Activated B cell treated with CpG ODN at 0.5 μM for 24 hours (primary cell): ENCODE measurements at regions not wholly inside any gene's neighbourhood (a gene's known extent, or its start where the extent isn't known, plus 50 kb on each side); places are given as distances from the start of the nearest gene placed in this dataset.

Source experiments
- ATAC-seq: fragments of 200-7000 bp; cut with Tn5 transposase; one replicate; pipeline ENCODE4 v1.10.0; 2021; ENCODE audit warnings: low read depth, mild to moderate bottlenecking, moderate library complexity
- CTCF ChIA-PET: fragments of 350-600 bp; sonication (Branson Sonifier 250); formaldehyde crosslinking; loops from one replicate; lab custom pipeline; 2021; ENCODE audit warnings: antibody characterized with exemption; lab: Charles Lee
- POLR2A ChIA-PET: fragments of 350-600 bp; sonication (Branson Sonifier 250); formaldehyde crosslinking; loops from one replicate; lab custom pipeline; 2021; ENCODE audit warnings: antibody characterized with exemption; lab: Charles Lee
- DNase-seq: peaks from one replicate; pipeline ENCODE4 v3.0.0; 2022
- H3K27ac Mint-ChIP-seq: one replicate; pipeline ENCODE4 v1.8.0; 2020; ENCODE audit warnings: mixed read lengths
- H3K27me3 Mint-ChIP-seq: one replicate; pipeline ENCODE4 v1.8.0; 2021; ENCODE audit warnings: mixed read lengths
- H3K36me3 Mint-ChIP-seq: one replicate; pipeline ENCODE4 v1.8.0; 2021; ENCODE audit warnings: low read depth, mixed read lengths
- H3K4me1 Mint-ChIP-seq: one replicate; pipeline ENCODE4 v1.8.0; 2021; ENCODE audit warnings: mixed read lengths
- H3K4me3 Mint-ChIP-seq: one replicate; pipeline ENCODE4 v1.8.0; 2020; ENCODE audit warnings: mild to moderate bottlenecking, mixed read lengths
- H3K9me3 Mint-ChIP-seq: one replicate; pipeline ENCODE4 v1.8.0; 2020; ENCODE audit warnings: mixed read lengths
- intact Hi-C: fragments of 100-400 bp; cut with micrococcal nuclease; formaldehyde crosslinking; loops from one replicate; pipeline ENCODE4 v1.15.1; 2024
- TF ChIP-seq, protein P1 (sequence below): fragments of 200-600 bp; IDR thresholded peaks from one replicate; pipeline ENCODE4 v1.8.0; 2022; ENCODE audit warnings: antibody characterized with exemption, mild to moderate bottlenecking

DNA sequence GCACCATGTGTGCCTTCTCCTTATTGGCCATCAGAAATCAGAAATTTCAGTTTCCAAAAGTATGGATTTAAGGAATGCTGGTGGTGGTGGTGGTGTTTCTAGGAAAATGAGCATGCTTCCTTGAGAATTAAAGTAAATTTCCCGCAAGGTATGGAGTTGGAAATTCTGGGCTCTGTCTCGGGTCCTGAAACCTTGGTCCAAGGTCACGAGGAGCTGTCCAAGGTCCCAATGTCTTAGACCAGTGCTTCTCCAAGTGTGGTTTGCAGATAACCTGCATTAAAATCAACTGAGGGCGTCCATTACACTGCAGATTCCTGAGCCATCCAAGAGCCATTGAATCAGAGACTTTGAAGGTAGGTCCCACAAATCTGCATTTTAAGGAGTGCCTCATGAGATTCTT, 210.9 kb upstream of the PKDCC start:
- H3K9me3 Mint-ChIP-seq = no peaks in the 10 kb centered on the region
- CTCF ChIA-PET = interaction anchor here (1.2 kb wide), 1 partner anchor 42 kb away, joined by 3 read pairs; no protein-coding TSS in a partner anchor
- no peak for DNase-seq
- POLR2A ChIA-PET = no interaction called here
- H3K27me3 Mint-ChIP-seq = peaks cover 31% of the 10 kb centered on the region
- peaks cover 13% of the 10 kb centered on the region for H3K4me1 Mint-ChIP-seq
- ATAC-seq = no peak
- no peaks in the 10 kb centered on the region for H3K36me3 Mint-ChIP-seq
- H3K4me3 Mint-ChIP-seq = no peak overlapping the region
- intact Hi-C loops = no loop called here
- no peak overlapping the region for H3K27ac Mint-ChIP-seq
- TF ChIP-seq, protein P1, sequence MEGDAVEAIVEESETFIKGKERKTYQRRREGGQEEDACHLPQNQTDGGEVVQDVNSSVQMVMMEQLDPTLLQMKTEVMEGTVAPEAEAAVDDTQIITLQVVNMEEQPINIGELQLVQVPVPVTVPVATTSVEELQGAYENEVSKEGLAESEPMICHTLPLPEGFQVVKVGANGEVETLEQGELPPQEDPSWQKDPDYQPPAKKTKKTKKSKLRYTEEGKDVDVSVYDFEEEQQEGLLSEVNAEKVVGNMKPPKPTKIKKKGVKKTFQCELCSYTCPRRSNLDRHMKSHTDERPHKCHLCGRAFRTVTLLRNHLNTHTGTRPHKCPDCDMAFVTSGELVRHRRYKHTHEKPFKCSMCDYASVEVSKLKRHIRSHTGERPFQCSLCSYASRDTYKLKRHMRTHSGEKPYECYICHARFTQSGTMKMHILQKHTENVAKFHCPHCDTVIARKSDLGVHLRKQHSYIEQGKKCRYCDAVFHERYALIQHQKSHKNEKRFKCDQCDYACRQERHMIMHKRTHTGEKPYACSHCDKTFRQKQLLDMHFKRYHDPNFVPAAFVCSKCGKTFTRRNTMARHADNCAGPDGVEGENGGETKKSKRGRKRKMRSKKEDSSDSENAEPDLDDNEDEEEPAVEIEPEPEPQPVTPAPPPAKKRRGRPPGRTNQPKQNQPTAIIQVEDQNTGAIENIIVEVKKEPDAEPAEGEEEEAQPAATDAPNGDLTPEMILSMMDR = no peak

DNA sequence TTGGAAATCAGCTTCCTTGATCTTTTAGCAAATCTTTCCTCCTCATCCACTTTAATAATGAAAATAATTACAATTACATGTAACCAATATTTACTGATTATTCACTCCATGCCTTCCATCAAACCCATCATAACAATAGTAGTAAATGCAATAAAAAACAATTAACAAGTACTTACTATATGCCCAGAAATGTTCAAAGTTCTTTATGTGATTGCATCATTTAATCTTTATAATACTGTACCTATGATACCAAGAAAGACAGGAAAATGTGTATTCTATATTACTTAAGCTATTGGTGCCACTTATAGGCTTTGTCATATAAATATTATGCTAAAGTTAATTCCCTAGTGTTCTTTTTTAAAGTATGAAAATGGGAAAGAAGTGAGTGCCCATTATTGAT, 210.2 kb upstream of the PKDCC start:
- TF ChIP-seq, protein P1 = no peak
- intact Hi-C loops = no loop called here
- H3K36me3 Mint-ChIP-seq = no peaks in the 10 kb centered on the region
- H3K27ac Mint-ChIP-seq = no peak overlapping the region
- no peak for ATAC-seq
- DNase-seq = no peak
- no peaks in the 10 kb centered on the region for H3K9me3 Mint-ChIP-seq
- ChIA-PET CTCF (interaction anchor here (1.2 kb wide), 1 partner anchor 42 kb away, joined by 3 read pairs; no protein-coding TSS in a partner anchor), POLR2A (no interaction called here)
- peaks cover 28% of the 10 kb centered on the region for H3K27me3 Mint-ChIP-seq
- H3K4me1 Mint-ChIP-seq = peaks cover 13% of the 10 kb centered on the region
- no peak overlapping the region for H3K4me3 Mint-ChIP-seq

DNA sequence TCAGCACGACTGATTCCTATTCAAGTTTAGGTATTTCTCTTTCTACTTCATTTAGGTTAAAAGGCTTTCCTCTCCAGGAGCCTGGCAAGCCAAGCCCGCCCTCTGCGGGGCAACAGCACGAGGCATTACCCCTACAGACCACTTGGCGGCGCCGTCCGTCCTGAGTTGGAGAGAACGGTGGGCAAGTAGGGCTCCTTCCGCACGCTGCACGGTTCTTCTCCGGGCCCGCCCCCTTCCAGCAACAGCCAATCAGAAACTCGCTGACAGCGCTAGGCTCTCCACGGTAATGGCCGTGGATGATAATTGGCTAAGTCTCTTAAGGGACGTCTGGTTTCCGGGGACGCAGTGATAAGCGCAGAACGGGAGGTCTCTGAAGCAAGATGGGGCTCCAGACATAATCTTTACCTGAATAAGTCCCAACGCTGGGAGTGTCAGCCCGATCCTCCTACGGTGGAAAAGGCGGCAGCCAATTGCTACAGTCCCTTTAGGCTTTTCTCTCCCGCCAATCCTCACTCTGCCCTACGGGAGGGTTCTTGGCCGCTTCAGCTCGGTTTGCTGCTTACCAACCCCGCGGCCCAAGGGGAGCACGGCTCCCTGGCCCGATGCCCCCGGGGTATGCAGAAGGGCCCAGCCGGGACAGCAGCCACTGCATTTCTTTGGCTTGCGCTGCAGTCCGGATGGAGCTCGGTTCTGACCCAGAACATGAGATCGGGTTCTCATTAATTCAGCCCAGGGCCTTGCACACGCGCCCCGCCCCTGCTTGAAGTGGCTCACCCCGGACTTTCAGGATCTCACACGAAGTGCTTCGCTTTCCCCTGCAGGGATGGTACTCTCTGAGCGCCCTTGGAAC, 206.9 kb upstream of the PKDCC start:
- no peaks in the 10 kb centered on the region for H3K36me3 Mint-ChIP-seq
- ATAC-seq = peak; percentile 98
- TF ChIP-seq, protein P1 = peak; percentile 78
- ChIA-PET CTCF (interaction anchor here (0.7 to 2.7 kb wide), 5 partner anchors 11 to 246 kb away, joined by 3 to 18 read pairs (median 8); no protein-coding TSS in a partner anchor), POLR2A (interaction anchor here (0.9 to 1.0 kb wide), 2 partner anchors 177 to 886 kb away, joined by 3 read pairs; no protein-coding TSS in a partner anchor)
- no peaks in the 10 kb centered on the region for H3K9me3 Mint-ChIP-seq
- H3K27me3 Mint-ChIP-seq = peaks cover 24% of the 10 kb centered on the region
- DNase-seq = peak; percentile 88
- peak overlapping the region; percentile 89 for H3K4me3 Mint-ChIP-seq
- intact Hi-C loops = loop anchor here (1.0 to 5.0 kb wide), 9 partner anchors 28 to 971 kb away; partner anchors contain the start of genes COX7A2L and EML4
- H3K4me1 Mint-ChIP-seq = peaks cover 13% of the 10 kb centered on the region
- H3K27ac Mint-ChIP-seq = peak overlapping the region; percentile 82

DNA sequence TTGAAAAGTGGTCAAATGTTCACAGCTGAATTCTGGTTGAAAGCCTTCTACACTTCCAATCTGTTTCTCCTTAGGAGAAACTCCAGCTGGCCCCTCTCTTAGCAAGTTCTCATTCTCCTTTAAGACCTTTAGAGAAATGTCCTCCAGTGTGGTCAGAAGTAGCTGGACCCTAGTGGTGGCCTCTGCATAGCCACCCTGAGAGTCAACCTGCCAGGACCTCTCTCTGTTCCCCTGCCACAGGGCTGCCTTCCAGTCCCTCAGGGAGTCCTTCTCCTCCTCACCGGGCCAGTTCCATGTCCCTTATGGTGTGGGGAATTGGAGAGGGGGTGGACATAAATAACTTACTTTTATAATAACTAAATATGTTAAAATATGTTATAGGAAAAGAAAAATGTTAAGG, 200.9 kb upstream of the PKDCC start:
- Mint-ChIP-seq H3K4me1 (no peaks in the 10 kb centered on the region), H3K27me3 (peaks cover 45% of the 10 kb centered on the region), H3K4me3 (no peak overlapping the region), H3K9me3 (no peaks in the 10 kb centered on the region), H3K36me3 (no peaks in the 10 kb centered on the region), H3K27ac (no peak overlapping the region)
- ChIA-PET CTCF (interaction anchor here (1.2 kb wide), 1 partner anchor 23 kb away, joined by 3 read pairs; no protein-coding TSS in a partner anchor), POLR2A (no interaction called here)
- intact Hi-C loops = no loop called here
- TF ChIP-seq, protein P1 = no peak
- ATAC-seq (no peak), DNase-seq (no peak)
